ENCODE measurements at regions not wholly inside any gene's neighbourhood (a gene's known extent, or its start where the extent isn't known, plus 50 kb on each side); places are given as distances from the start of the nearest gene placed in this dataset.

DNA sequence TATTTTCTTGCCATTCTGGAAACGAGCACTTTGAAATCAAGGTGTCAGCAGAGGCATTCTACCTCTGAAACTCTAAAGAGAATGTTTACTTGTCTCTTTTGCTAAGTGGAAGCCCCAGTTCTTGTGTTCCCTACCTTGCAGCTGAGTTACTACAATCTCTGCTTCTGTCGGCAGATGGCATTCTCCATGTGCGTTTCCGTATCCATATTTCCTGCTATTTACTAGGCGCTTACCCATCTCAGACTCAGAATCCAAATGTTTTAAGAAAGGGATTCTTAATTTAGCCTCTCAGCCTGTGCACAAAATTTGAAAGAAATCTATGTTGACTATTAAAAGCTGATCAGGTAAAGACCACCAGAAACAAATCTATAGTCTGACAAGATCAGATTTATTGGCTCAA, 221.3 kb upstream of the FTMT start:
- no peak overlapping the region for H3K4me3 Mint-ChIP-seq (ENCODE audit: unreplicated experiment)
- no peaks in the 10 kb centered on the region for H3K36me3 Mint-ChIP-seq (ENCODE audit: unreplicated experiment)
- H3K4me1 Mint-ChIP-seq (ENCODE audit: low read depth, unreplicated experiment) = peaks cover 2% of the 10 kb centered on the region
- TF ChIP-seq, protein P1, sequence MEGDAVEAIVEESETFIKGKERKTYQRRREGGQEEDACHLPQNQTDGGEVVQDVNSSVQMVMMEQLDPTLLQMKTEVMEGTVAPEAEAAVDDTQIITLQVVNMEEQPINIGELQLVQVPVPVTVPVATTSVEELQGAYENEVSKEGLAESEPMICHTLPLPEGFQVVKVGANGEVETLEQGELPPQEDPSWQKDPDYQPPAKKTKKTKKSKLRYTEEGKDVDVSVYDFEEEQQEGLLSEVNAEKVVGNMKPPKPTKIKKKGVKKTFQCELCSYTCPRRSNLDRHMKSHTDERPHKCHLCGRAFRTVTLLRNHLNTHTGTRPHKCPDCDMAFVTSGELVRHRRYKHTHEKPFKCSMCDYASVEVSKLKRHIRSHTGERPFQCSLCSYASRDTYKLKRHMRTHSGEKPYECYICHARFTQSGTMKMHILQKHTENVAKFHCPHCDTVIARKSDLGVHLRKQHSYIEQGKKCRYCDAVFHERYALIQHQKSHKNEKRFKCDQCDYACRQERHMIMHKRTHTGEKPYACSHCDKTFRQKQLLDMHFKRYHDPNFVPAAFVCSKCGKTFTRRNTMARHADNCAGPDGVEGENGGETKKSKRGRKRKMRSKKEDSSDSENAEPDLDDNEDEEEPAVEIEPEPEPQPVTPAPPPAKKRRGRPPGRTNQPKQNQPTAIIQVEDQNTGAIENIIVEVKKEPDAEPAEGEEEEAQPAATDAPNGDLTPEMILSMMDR (IDR thresholded peaks at IDR 0.05; ENCODE audit: partially characterized antibody, unreplicated experiment) = no peak
- no peak for DNase-seq
- H3K9me3 Mint-ChIP-seq (ENCODE audit: unreplicated experiment) = no peaks in the 10 kb centered on the region
- H3K27me3 Mint-ChIP-seq (ENCODE audit: unreplicated experiment) = no peaks in the 10 kb centered on the region
- no peak overlapping the region for H3K27ac Mint-ChIP-seq (ENCODE audit: unreplicated experiment)

DNA sequence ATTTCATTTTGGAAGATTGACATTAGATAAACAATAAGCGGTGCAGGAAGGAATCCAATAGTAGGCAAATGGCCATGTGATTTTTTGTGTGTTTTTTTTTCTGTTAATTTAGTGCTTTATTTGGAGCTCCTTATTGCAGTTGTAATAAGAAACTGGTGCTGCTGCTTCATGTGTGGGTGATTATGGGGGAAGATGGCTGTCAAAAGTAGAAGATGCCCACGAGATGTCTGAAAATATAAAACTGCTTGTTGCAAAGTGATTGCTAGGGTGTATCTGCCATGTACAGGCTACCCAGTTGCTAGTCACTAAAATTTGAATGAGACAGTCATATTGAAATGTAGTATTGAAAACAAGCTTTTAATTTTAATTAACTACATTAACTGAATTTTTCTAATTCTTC, 216.7 kb upstream of the FTMT start:
- Mint-ChIP-seq H3K9me3 (ENCODE audit: unreplicated experiment) (peaks cover 1% of the 10 kb centered on the region), H3K27me3 (ENCODE audit: unreplicated experiment) (no peaks in the 10 kb centered on the region), H3K36me3 (ENCODE audit: unreplicated experiment) (no peaks in the 10 kb centered on the region), H3K27ac (ENCODE audit: unreplicated experiment) (no peak overlapping the region), H3K4me1 (ENCODE audit: low read depth, unreplicated experiment) (peaks cover 2% of the 10 kb centered on the region), H3K4me3 (ENCODE audit: unreplicated experiment) (no peak overlapping the region)
- TF ChIP-seq, protein P1 (IDR thresholded peaks at IDR 0.05; ENCODE audit: partially characterized antibody, unreplicated experiment) = no peak
- DNase-seq = no peak

DNA sequence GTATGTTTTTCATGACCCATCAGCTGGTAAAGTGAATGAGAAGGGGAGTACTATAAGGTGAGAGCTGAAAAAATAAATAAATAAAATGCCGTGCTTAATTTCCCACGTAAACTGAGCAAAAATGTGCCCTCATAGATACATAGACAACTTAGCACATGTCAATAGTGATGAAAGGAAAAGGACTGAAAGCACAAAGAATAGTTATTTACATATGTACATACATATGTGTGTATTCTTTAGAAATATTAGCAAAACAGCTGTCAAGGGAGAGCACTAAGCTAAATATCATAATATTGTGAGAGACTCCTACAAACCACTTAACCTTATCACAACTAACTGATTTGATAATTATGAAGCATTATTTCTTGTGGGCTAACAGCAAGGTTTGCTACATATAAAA, 213.6 kb upstream of the FTMT start:
- Mint-ChIP-seq H3K4me3 (ENCODE audit: unreplicated experiment) (no peak overlapping the region), H3K36me3 (ENCODE audit: unreplicated experiment) (peaks cover 4% of the 10 kb centered on the region), H3K27me3 (ENCODE audit: unreplicated experiment) (no peaks in the 10 kb centered on the region), H3K9me3 (ENCODE audit: unreplicated experiment) (peaks cover 3% of the 10 kb centered on the region), H3K27ac (ENCODE audit: unreplicated experiment) (no peak overlapping the region), H3K4me1 (ENCODE audit: low read depth, unreplicated experiment) (no peaks in the 10 kb centered on the region)
- no peak for DNase-seq
- TF ChIP-seq, protein P1 (IDR thresholded peaks at IDR 0.05; ENCODE audit: partially characterized antibody, unreplicated experiment) = no peak

DNA sequence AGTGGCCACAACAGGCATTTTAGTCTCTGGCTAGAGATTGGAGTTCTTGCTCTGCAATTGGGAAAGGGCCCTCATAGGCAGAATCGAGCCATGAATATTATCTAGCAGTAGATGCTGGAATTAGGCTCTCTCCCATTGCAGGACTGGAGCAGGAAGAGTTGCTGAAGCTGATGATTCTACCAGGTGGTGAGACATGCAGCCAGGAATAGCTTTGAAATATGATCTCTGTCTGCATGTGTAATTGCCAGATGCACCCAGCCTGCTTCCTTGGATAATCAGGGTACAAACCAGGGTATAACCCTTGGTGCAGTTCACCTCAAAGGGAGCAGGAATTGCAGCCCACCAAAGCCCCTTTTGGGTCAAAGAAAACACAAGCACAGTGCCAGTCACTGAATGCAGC, 211.4 kb upstream of the FTMT start:
- peaks cover 4% of the 10 kb centered on the region for H3K36me3 Mint-ChIP-seq (ENCODE audit: unreplicated experiment)
- no peak overlapping the region for H3K27ac Mint-ChIP-seq (ENCODE audit: unreplicated experiment)
- H3K4me1 Mint-ChIP-seq (ENCODE audit: low read depth, unreplicated experiment) = no peaks in the 10 kb centered on the region
- peaks cover 5% of the 10 kb centered on the region for H3K9me3 Mint-ChIP-seq (ENCODE audit: unreplicated experiment)
- TF ChIP-seq, protein P1 (IDR thresholded peaks at IDR 0.05; ENCODE audit: partially characterized antibody, unreplicated experiment) = no peak
- H3K27me3 Mint-ChIP-seq (ENCODE audit: unreplicated experiment) = no peaks in the 10 kb centered on the region
- DNase-seq = no peak
- no peak overlapping the region for H3K4me3 Mint-ChIP-seq (ENCODE audit: unreplicated experiment)

DNA sequence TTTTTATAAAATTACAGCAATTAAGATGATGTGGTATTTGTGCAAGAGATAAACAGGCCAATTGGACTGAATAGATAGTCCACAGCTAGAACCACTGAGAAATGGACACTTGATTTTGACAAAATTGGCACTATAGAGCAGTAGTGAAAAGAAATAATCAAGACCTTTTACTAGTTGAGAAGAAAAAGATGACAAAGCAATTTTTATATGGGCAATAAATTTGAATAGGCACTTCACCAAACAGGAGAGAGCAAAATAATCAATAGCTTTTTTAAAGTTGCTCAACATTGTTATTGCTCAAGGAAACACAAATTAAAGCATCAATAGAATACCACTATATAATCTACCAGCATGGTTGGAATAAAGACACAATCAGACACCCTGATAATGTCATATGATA, 193.5 kb upstream of the FTMT start:
- Mint-ChIP-seq H3K36me3 (ENCODE audit: unreplicated experiment) (peaks cover 5% of the 10 kb centered on the region), H3K4me1 (ENCODE audit: low read depth, unreplicated experiment) (no peaks in the 10 kb centered on the region), H3K27ac (ENCODE audit: unreplicated experiment) (no peak overlapping the region), H3K4me3 (ENCODE audit: unreplicated experiment) (no peak overlapping the region), H3K9me3 (ENCODE audit: unreplicated experiment) (peaks cover 2% of the 10 kb centered on the region), H3K27me3 (ENCODE audit: unreplicated experiment) (peaks cover 2% of the 10 kb centered on the region)
- TF ChIP-seq, protein P1 (IDR thresholded peaks at IDR 0.05; ENCODE audit: partially characterized antibody, unreplicated experiment) = no peak
- no peak for DNase-seq

All from glutamatergic neuron (in vitro differentiated cells).